Mesendoderm (in vitro differentiated cells): ENCODE measurements at regions not wholly inside any gene's neighbourhood (a gene's known extent, or its start where the extent isn't known, plus 50 kb on each side); places are given as distances from the start of the nearest gene placed in this dataset.

Experiments
- DNase-seq: peaks from one replicate; pipeline ENCODE4 v3.0.0; 2013
- H2AK5ac ChIP-seq: 2 replicates; pipeline ENCODE4 v1.6.1; 2013; ENCODE audit warnings: low read length, inconsistent platforms
- H2BK120ac ChIP-seq: 2 replicates; pipeline ENCODE4 v1.6.1; 2013; ENCODE audit warnings: low read depth, mild to moderate bottlenecking, low read length, moderate library complexity, mixed read lengths
- H2BK15ac ChIP-seq: replicated peaks from 2 replicates; pipeline ENCODE4 v1.6.1; 2013; ENCODE audit warnings: low read depth, mild to moderate bottlenecking, moderate library complexity
- H2BK5ac ChIP-seq: 2 replicates; pipeline ENCODE4 v1.6.1; 2013; ENCODE audit warnings: low read length, inconsistent platforms
- H3K18ac ChIP-seq: 2 replicates; pipeline ENCODE4 v1.6.1; 2013; ENCODE audit warnings: mild to moderate bottlenecking, low read length, mixed read lengths
- H3K23ac ChIP-seq: one replicate; pipeline ENCODE4 v1.6.1; 2013; ENCODE audit warnings: low read length
- H3K27ac ChIP-seq: 2 replicates; pipeline ENCODE4 v1.5.1; 2013; ENCODE audit warnings: low read depth, mild to moderate bottlenecking, inconsistent platforms, low read length, moderate library complexity
- H3K27me3 ChIP-seq: 2 replicates; pipeline ENCODE4 v1.6.1; 2013; ENCODE audit warnings: low read length, control low read depth, mild to moderate bottlenecking, inconsistent platforms; ENCODE audit not compliant: insufficient read depth, poor library complexity
- H3K36me3 ChIP-seq: 2 replicates; pipeline ENCODE4 v1.6.1; 2013; ENCODE audit warnings: low read length, inconsistent platforms; ENCODE audit not compliant: control insufficient read depth, insufficient read depth
- H3K4ac ChIP-seq: one replicate; pipeline ENCODE4 v1.6.1; 2013; ENCODE audit warnings: low read depth, mild to moderate bottlenecking, low read length, moderate library complexity
- H3K4me1 ChIP-seq: 2 replicates; pipeline ENCODE4 v1.6.1; 2013; ENCODE audit warnings: low read depth, low read length, inconsistent platforms; ENCODE audit not compliant: control insufficient read depth
- H3K4me2 ChIP-seq: 2 replicates; pipeline ENCODE4 v1.6.1; 2013; ENCODE audit warnings: low read length
- H3K4me3 ChIP-seq: 2 replicates; pipeline ENCODE4 v1.5.1; 2013; ENCODE audit warnings: mild to moderate bottlenecking, low read length
- H3K56ac ChIP-seq: one replicate; pipeline ENCODE4 v1.6.1; 2013; ENCODE audit warnings: low read length
- H3K79me1 ChIP-seq: 2 replicates; pipeline ENCODE4 v1.6.1; 2013; ENCODE audit warnings: low read length, inconsistent platforms
- H3K79me2 ChIP-seq: 2 replicates; pipeline ENCODE4 v1.6.1; 2013; ENCODE audit warnings: mild to moderate bottlenecking, low read length; ENCODE audit not compliant: control insufficient read depth, insufficient read depth
- H3K9ac ChIP-seq: 2 replicates; pipeline ENCODE4 v1.6.1; 2013; ENCODE audit warnings: low read length, inconsistent platforms
- H4K5ac ChIP-seq: one replicate; pipeline ENCODE4 v1.6.1; 2013; ENCODE audit warnings: low read length
- H4K8ac ChIP-seq: one replicate; pipeline ENCODE4 v1.6.1; 2013; ENCODE audit warnings: low read depth, mild to moderate bottlenecking, control low read depth, low read length, moderate library complexity
- WGBS: extraction: QIAGEN DNeasy Blood & Tissue Kit; methylation state at CpG from one replicate; pipeline ENCODE4 v1.1.7; 2013; ENCODE audit warnings: low lambda C conversion rate, missing lambda C conversion rate; ENCODE audit not compliant: insufficient coverage; ENCODE audit errors: extremely low coverage; 5-methylcytosine and 5-hydroxymethylcytosine counted together

- no peak overlapping the region for H4K5ac ChIP-seq
- H3K18ac ChIP-seq = no peak overlapping the region
- no peak overlapping the region for H3K27ac ChIP-seq
- no peak overlapping the region for H3K56ac ChIP-seq
- no peak overlapping the region for H3K4ac ChIP-seq
- no peaks in the 10 kb centered on the region for H3K27me3 ChIP-seq
- WGBS = no CpG with 5 or more reads among the region's 2 CpGs
- no peak for DNase-seq
- no peak overlapping the region for H3K9ac ChIP-seq
- no peaks in the 10 kb centered on the region for H3K79me2 ChIP-seq
- H2AK5ac ChIP-seq = no peak overlapping the region
- H3K4me1 ChIP-seq = no peaks in the 10 kb centered on the region
- no peak overlapping the region for H3K4me2 ChIP-seq
- H2BK5ac ChIP-seq = no peak overlapping the region
- no peak overlapping the region for H3K4me3 ChIP-seq
- H2BK120ac ChIP-seq = no peak overlapping the region
- H2BK15ac ChIP-seq = no peak overlapping the region
- H3K36me3 ChIP-seq = no peaks in the 10 kb centered on the region
- no peak overlapping the region for H4K8ac ChIP-seq
- H3K79me1 ChIP-seq = no peaks in the 10 kb centered on the region
- H3K23ac ChIP-seq = no peak overlapping the region
These were observed 85.6 kb upstream of the CLDN14 start for GRCh38 chr21:36565540-36565939.

- no peak overlapping the region for H3K4me3 ChIP-seq
- no CpG with 5 or more reads among the region's 7 CpGs for WGBS
These were observed 86.7 kb upstream of the CLDN14 start for GRCh38 chr21:36566644-36567043.

GRCh38 chr21:36567216-36567885 lies 87.4 kb upstream of the CLDN14 start:
- WGBS = no CpG with 5 or more reads among the region's 5 CpGs
- Histone ChIP-seq H3K4me1 (no peaks in the 10 kb centered on the region), H2AK5ac (no peak overlapping the region), H3K27me3 (no peaks in the 10 kb centered on the region), H4K5ac (no peak overlapping the region), H3K79me2 (no peaks in the 10 kb centered on the region), H3K23ac (no peak overlapping the region), H3K56ac (no peak overlapping the region), H3K4me3 (no peak overlapping the region), H4K8ac (no peak overlapping the region), H2BK5ac (no peak overlapping the region), H3K27ac (no peak overlapping the region), H3K18ac (no peak overlapping the region), H2BK15ac (no peak overlapping the region), H3K79me1 (no peaks in the 10 kb centered on the region), H2BK120ac (no peak overlapping the region), H3K9ac (no peak overlapping the region), H3K4ac (no peak overlapping the region), H3K4me2 (no peak overlapping the region), H3K36me3 (no peaks in the 10 kb centered on the region)
- DNase-seq = no peak

More at GRCh38 chr21:36566644-36567043, 86.7 kb upstream of the CLDN14 start:
- no peak overlapping the region for H2AK5ac ChIP-seq
- no peak overlapping the region for H4K8ac ChIP-seq
- no peak overlapping the region for H2BK15ac ChIP-seq
- no peak overlapping the region for H2BK120ac ChIP-seq
- H3K79me1 ChIP-seq = no peaks in the 10 kb centered on the region
- H3K27ac ChIP-seq = no peak overlapping the region
- no peak overlapping the region for H4K5ac ChIP-seq
- H3K18ac ChIP-seq = no peak overlapping the region
- no peaks in the 10 kb centered on the region for H3K36me3 ChIP-seq
- no peaks in the 10 kb centered on the region for H3K27me3 ChIP-seq
- H3K4ac ChIP-seq = no peak overlapping the region
- H3K4me1 ChIP-seq = no peaks in the 10 kb centered on the region
- H3K9ac ChIP-seq = no peak overlapping the region
- H2BK5ac ChIP-seq = no peak overlapping the region
- no peak overlapping the region for H3K4me2 ChIP-seq
- no peak overlapping the region for H3K56ac ChIP-seq
- H3K79me2 ChIP-seq = no peaks in the 10 kb centered on the region
- no peak for DNase-seq
- no peak overlapping the region for H3K23ac ChIP-seq

GRCh38 chr21:36569511-36569910 lies 89.6 kb upstream of the CLDN14 start:
- no peak overlapping the region for H2BK120ac ChIP-seq
- no peak overlapping the region for H3K27ac ChIP-seq
- no peak overlapping the region for H3K4ac ChIP-seq
- no peak overlapping the region for H2BK5ac ChIP-seq
- no peaks in the 10 kb centered on the region for H3K79me2 ChIP-seq
- no peak overlapping the region for H3K23ac ChIP-seq
- H4K8ac ChIP-seq = no peak overlapping the region
- WGBS = no CpG with 5 or more reads among the region's 6 CpGs
- no peaks in the 10 kb centered on the region for H3K4me1 ChIP-seq
- no peak overlapping the region for H3K4me2 ChIP-seq
- no peak overlapping the region for H2AK5ac ChIP-seq
- H3K4me3 ChIP-seq = no peak overlapping the region
- H3K36me3 ChIP-seq = no peaks in the 10 kb centered on the region
- H3K27me3 ChIP-seq = no peaks in the 10 kb centered on the region
- DNase-seq = no peak
- no peak overlapping the region for H3K18ac ChIP-seq
- H3K79me1 ChIP-seq = no peaks in the 10 kb centered on the region
- H3K56ac ChIP-seq = no peak overlapping the region
- H4K5ac ChIP-seq = no peak overlapping the region
- no peak overlapping the region for H2BK15ac ChIP-seq
- no peak overlapping the region for H3K9ac ChIP-seq

DNA sequence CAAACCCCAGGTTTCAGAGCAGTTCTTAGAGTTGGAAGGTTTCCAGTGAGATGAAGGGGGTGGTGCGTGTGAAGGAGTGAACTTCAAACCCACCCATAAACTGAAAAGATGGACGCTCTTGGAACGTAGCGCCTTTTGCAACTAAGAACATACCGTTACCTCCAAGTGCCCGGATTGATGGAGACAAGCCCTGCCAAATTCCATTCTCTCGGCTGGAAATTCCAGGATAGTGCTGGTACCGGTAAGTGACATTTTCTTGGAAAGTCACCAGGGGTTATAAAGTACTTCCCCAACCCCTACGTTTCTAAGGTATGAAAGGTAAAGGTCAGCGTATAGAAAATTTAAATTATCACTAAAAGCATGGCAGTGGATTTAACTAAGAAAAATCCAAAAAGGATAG lies 91.6 kb upstream of the CLDN14 start:
- no peak overlapping the region for H2BK5ac ChIP-seq
- H3K27ac ChIP-seq = no peak overlapping the region
- no peaks in the 10 kb centered on the region for H3K79me1 ChIP-seq
- H2BK120ac ChIP-seq = no peak overlapping the region
- DNase-seq = no peak
- no peaks in the 10 kb centered on the region for H3K4me1 ChIP-seq
- no peak overlapping the region for H3K23ac ChIP-seq
- no peak overlapping the region for H2AK5ac ChIP-seq
- no peaks in the 10 kb centered on the region for H3K79me2 ChIP-seq
- no peak overlapping the region for H3K56ac ChIP-seq
- H2BK15ac ChIP-seq = no peak overlapping the region
- no peak overlapping the region for H3K9ac ChIP-seq
- H4K5ac ChIP-seq = no peak overlapping the region
- H3K18ac ChIP-seq = no peak overlapping the region
- H3K36me3 ChIP-seq = no peaks in the 10 kb centered on the region
- no peak overlapping the region for H3K4me2 ChIP-seq
- no peak overlapping the region for H3K4ac ChIP-seq
- no peak overlapping the region for H4K8ac ChIP-seq
- H3K27me3 ChIP-seq = no peaks in the 10 kb centered on the region
- no CpG with 5 or more reads among the region's 10 CpGs for WGBS
- H3K4me3 ChIP-seq = no peak overlapping the region

DNA sequence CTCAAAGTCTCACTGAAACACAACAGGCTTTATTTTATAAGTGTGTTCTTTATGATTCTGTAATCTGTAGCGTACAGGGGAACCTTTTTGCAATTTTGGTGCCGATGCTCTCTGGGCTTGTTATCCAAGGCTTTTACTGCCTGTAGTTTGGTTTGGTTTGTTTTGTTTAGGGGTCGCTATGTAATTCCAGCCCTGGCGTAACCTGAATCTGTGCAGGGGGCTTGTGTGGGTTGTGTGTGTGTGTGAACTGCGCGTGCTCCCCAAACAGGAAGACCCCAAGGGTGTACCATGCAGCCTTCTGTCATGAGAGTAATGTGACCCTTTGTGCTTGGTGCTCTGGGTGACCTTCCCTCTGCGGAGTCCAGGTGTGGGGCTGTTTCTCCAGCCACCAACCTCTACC lies 92.1 kb upstream of the CLDN14 start:
- Histone ChIP-seq H2BK5ac (no peak overlapping the region), H3K23ac (no peak overlapping the region), H3K4me2 (no peak overlapping the region), H3K56ac (no peak overlapping the region), H3K79me2 (no peaks in the 10 kb centered on the region), H3K36me3 (no peaks in the 10 kb centered on the region), H3K4me1 (no peaks in the 10 kb centered on the region), H3K4me3 (no peak overlapping the region), H2AK5ac (no peak overlapping the region), H4K8ac (no peak overlapping the region), H4K5ac (no peak overlapping the region), H3K79me1 (no peaks in the 10 kb centered on the region), H3K18ac (no peak overlapping the region), H2BK15ac (no peak overlapping the region), H3K4ac (no peak overlapping the region), H3K27ac (no peak overlapping the region), H2BK120ac (no peak overlapping the region), H3K27me3 (no peaks in the 10 kb centered on the region), H3K9ac (no peak overlapping the region)
- no peak for DNase-seq
- no CpG with 5 or more reads among the region's 7 CpGs for WGBS
